OCI-LY7 (cell line): ENCODE measurements at regions not wholly inside any gene's neighbourhood (a gene's known extent, or its start where the extent isn't known, plus 50 kb on each side); places are given as distances from the start of the nearest gene placed in this dataset.
"Not testable (repeated sequence)": the region's sequence is repeated elsewhere in the genome, so short reads cannot be mapped to it uniquely, and the experiment has no call there.

Experiments used
- EZH2phosphoT487 ChIP-seq: fragments of 200-600 bp; sonication (generic); IDR thresholded peaks from 2 replicates; pipeline ENCODE4 v1.6.1; 2018; ENCODE audit warnings: low read depth, borderline replicate concordance, mild to moderate bottlenecking, mixed run types, antibody characterized with exemption, low read length, moderate library complexity, mixed read lengths
- TF ChIP-seq, protein P1 (sequence below): fragments of 200-600 bp; sonication (generic); conservative IDR thresholded peaks from 2 replicates; pipeline ENCODE4 v1.5.1; 2014; ENCODE audit warnings: mild to moderate bottlenecking, antibody characterized with exemption, low read length, moderate library complexity, mixed read lengths

DNA sequence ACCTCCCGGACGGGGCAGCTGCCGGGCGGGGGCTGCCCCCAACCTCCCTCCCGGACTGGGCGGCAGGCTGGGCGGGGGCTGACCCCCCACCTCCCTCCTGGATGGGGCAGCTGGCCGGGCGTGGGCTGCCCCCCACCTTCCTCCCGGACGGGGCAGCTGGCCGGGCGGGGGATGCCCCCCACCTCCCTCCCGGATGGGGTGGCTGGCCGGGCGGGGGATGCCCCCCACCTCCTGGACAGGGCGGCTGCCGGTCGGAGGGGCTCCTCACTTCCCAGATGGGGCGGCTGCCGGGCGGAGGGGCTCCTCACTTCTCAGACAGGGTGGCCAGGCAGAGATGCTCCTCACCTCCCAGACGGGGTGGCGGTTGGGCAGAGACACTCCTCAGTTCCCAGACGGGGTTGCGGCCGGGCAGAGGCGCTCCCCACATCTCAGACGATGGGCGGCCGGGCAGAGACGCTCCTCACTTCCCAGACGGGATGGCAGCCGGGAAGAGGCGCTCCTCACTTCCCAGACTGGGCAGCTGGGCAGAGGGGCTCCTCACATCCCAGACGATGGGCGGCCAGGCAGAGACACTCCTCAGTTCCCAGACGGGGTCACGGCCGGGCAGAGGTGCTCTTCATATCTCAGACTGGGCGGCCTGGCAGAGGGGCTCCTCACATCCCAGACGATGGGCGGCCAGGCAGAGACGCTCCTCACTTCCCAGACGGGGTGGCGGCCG is 691.1 kb downstream of the BRINP1 start:
- TF ChIP-seq, protein P1, sequence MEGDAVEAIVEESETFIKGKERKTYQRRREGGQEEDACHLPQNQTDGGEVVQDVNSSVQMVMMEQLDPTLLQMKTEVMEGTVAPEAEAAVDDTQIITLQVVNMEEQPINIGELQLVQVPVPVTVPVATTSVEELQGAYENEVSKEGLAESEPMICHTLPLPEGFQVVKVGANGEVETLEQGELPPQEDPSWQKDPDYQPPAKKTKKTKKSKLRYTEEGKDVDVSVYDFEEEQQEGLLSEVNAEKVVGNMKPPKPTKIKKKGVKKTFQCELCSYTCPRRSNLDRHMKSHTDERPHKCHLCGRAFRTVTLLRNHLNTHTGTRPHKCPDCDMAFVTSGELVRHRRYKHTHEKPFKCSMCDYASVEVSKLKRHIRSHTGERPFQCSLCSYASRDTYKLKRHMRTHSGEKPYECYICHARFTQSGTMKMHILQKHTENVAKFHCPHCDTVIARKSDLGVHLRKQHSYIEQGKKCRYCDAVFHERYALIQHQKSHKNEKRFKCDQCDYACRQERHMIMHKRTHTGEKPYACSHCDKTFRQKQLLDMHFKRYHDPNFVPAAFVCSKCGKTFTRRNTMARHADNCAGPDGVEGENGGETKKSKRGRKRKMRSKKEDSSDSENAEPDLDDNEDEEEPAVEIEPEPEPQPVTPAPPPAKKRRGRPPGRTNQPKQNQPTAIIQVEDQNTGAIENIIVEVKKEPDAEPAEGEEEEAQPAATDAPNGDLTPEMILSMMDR, result not testable (repeated sequence)
- TF ChIP-seq EZH2phosphoT487, result not testable (repeated sequence)
